ENCODE measurements at regions not wholly inside any gene's neighbourhood (a gene's known extent, or its start where the extent isn't known, plus 50 kb on each side); places are given as distances from the start of the nearest gene placed in this dataset.

DNA sequence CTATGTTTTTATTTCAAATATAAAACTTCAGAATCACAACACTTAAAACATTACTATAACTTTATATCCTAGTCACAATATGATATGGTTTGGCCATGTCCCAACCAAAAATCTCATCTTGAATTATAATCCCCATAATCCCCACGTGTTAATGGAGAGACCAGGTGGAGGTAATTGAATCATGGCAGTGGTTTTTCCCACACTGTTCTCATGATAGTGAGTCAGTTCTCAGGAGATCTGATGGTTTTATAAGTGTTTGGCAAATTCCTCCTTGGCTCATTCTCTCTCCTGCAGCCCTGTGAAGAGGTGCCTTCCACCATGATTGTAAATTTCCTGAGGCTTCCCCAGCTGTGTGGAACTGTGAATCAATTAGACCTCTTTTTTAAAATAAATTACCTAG lies 307.6 kb downstream of the SPRY2 start:
- TF ChIP-seq ZFX (IDR thresholded peaks at IDR 0.05) (no peak), CTCF (conservative IDR thresholded peaks at IDR 0.05) (no peak)
